ENCODE measurements at regions not wholly inside any gene's neighbourhood (a gene's known extent, or its start where the extent isn't known, plus 50 kb on each side); places are given as distances from the start of the nearest gene placed in this dataset.

DNA sequence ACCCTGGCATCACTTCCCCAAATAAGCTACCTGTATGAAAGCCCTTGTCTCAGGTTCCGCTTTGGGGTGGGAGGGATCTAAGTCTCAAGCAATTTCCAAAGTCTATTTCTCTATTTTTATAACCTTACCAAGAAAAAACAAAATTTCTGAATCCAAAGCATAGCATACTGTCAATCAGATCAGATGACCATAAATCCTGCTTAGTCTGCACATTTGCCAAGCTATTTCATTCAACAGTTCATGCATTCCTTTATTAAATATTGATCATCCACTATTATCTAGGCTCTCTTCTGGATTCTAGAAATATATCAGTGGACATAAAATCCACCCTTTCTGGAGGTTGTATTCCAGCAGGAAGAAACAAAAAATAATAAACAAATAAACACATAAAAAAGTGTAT, 263.5 kb upstream of the USP15 start:
- Histone ChIP-seq H3K79me2 (ENCODE audit: control insufficient read depth, insufficient read depth, low read length) (no peaks in the 10 kb centered on the region), H3K27ac (ENCODE audit: insufficient read depth, low read length) (no peak overlapping the region), H3K27me3 (ENCODE audit: control insufficient read depth, insufficient read depth, low read length) (no peaks in the 10 kb centered on the region), H3K4me1 (ENCODE audit: control insufficient read depth, extremely low read depth, insufficient read depth, low read length) (no peaks in the 10 kb centered on the region), H3K4me2 (ENCODE audit: extremely low read depth, insufficient read depth, low read length) (no peak overlapping the region), H2AFZ (ENCODE audit: low read length) (no peak overlapping the region), H3K9me3 (ENCODE audit: control insufficient read depth, insufficient read depth, low read depth, low read length) (no peaks in the 10 kb centered on the region), H4K20me1 (ENCODE audit: control insufficient read depth, extremely low read depth, insufficient read depth, low read length) (no peaks in the 10 kb centered on the region), H3K36me3 (ENCODE audit: control insufficient read depth, insufficient read depth, low read length) (no peaks in the 10 kb centered on the region), H3K9ac (ENCODE audit: insufficient read depth, low read length) (no peak overlapping the region), H3K4me3 (replicated peaks in 1 of 4; ENCODE audit: control extremely low read depth in 1 of 4, insufficient read depth in 1 of 4, low read depth in 3 of 4, low read length in 4 of 4) (no peak overlapping the region)
- TF ChIP-seq EZH2 (IDR thresholded peaks at IDR 0.05; ENCODE audit: low read length, missing control alignments) = no peak
- TF ChIP-seq, protein P1, sequence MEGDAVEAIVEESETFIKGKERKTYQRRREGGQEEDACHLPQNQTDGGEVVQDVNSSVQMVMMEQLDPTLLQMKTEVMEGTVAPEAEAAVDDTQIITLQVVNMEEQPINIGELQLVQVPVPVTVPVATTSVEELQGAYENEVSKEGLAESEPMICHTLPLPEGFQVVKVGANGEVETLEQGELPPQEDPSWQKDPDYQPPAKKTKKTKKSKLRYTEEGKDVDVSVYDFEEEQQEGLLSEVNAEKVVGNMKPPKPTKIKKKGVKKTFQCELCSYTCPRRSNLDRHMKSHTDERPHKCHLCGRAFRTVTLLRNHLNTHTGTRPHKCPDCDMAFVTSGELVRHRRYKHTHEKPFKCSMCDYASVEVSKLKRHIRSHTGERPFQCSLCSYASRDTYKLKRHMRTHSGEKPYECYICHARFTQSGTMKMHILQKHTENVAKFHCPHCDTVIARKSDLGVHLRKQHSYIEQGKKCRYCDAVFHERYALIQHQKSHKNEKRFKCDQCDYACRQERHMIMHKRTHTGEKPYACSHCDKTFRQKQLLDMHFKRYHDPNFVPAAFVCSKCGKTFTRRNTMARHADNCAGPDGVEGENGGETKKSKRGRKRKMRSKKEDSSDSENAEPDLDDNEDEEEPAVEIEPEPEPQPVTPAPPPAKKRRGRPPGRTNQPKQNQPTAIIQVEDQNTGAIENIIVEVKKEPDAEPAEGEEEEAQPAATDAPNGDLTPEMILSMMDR (conservative IDR thresholded peaks at IDR 0.05 in 1 of 2, IDR thresholded peaks at IDR 0.05 in 1 of 2; ENCODE audit: low read depth in 1 of 2, low read length in 2 of 2) = no peak
- DNase-seq (ENCODE audit: low read depth in 2 of 2) = no peak

DNA sequence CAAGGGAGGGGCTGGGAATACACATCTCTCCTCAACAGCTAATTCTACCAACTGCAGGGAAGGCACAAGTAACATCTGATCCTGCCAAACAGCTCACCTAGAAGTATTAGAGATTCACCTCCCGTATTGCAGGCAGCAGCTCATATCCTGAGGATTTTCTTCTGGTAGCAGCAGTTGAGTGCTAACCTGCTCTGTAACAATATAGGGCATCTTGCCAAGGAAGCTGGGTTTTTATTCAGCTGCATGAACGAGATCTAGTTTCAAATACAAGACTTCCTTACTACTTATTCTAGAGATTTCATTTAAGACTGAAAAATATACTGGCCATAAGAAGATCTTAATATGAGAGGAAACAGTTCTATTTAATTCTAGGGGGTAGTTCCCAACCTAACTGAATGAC, 261.4 kb upstream of the USP15 start:
- no peak for TF ChIP-seq EZH2 (IDR thresholded peaks at IDR 0.05; ENCODE audit: low read length, missing control alignments)
- TF ChIP-seq, protein P1 (conservative IDR thresholded peaks at IDR 0.05 in 1 of 2, IDR thresholded peaks at IDR 0.05 in 1 of 2; ENCODE audit: low read depth in 1 of 2, low read length in 2 of 2) = no peak
- no peaks in the 10 kb centered on the region for H3K36me3 ChIP-seq (ENCODE audit: control insufficient read depth, insufficient read depth, low read length)
- no peaks in the 10 kb centered on the region for H3K79me2 ChIP-seq (ENCODE audit: control insufficient read depth, insufficient read depth, low read length)
- no peak for DNase-seq (ENCODE audit: low read depth in 2 of 2)
- no peak overlapping the region for H3K27ac ChIP-seq (ENCODE audit: insufficient read depth, low read length)
- no peaks in the 10 kb centered on the region for H3K4me1 ChIP-seq (ENCODE audit: control insufficient read depth, extremely low read depth, insufficient read depth, low read length)
- H3K4me2 ChIP-seq (ENCODE audit: extremely low read depth, insufficient read depth, low read length) = no peak overlapping the region
- H3K9ac ChIP-seq (ENCODE audit: insufficient read depth, low read length) = no peak overlapping the region
- H4K20me1 ChIP-seq (ENCODE audit: control insufficient read depth, extremely low read depth, insufficient read depth, low read length) = no peaks in the 10 kb centered on the region
- H3K9me3 ChIP-seq (ENCODE audit: control insufficient read depth, insufficient read depth, low read depth, low read length) = no peaks in the 10 kb centered on the region
- H3K27me3 ChIP-seq (ENCODE audit: control insufficient read depth, insufficient read depth, low read length) = no peaks in the 10 kb centered on the region
- no peak overlapping the region for H3K4me3 ChIP-seq (replicated peaks in 1 of 4; ENCODE audit: control extremely low read depth in 1 of 4, insufficient read depth in 1 of 4, low read depth in 3 of 4, low read length in 4 of 4)
- no peak overlapping the region for H2AFZ ChIP-seq (ENCODE audit: low read length)

DNA sequence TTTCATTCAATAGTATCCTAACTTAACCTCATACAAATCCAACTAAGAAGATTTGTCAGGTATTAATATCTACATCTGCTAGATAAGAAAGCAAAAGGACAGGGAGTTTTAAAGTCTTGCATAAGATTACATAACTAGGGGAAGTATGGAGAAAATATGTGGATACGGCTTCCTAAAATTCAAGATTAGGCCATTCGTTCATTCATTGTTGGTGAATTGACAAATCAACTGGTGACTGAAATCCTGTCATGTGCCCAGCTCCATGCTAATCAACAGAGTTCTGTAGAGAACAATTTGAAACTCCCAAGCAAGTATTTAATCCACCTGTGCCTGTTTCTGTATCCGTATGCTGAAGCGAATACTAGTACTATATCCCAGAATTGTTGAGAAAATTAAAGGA, 260.9 kb upstream of the USP15 start:
- DNase-seq (ENCODE audit: low read depth in 2 of 2) = no peak
- no peak overlapping the region for H3K9ac ChIP-seq (ENCODE audit: insufficient read depth, low read length)
- H3K27me3 ChIP-seq (ENCODE audit: control insufficient read depth, insufficient read depth, low read length) = no peaks in the 10 kb centered on the region
- H4K20me1 ChIP-seq (ENCODE audit: control insufficient read depth, extremely low read depth, insufficient read depth, low read length) = no peaks in the 10 kb centered on the region
- TF ChIP-seq EZH2 (IDR thresholded peaks at IDR 0.05; ENCODE audit: low read length, missing control alignments) = no peak
- TF ChIP-seq, protein P1 (conservative IDR thresholded peaks at IDR 0.05 in 1 of 2, IDR thresholded peaks at IDR 0.05 in 1 of 2; ENCODE audit: low read depth in 1 of 2, low read length in 2 of 2) = no peak
- H3K27ac ChIP-seq (ENCODE audit: insufficient read depth, low read length) = no peak overlapping the region
- no peak overlapping the region for H3K4me3 ChIP-seq (replicated peaks in 1 of 4; ENCODE audit: control extremely low read depth in 1 of 4, insufficient read depth in 1 of 4, low read depth in 3 of 4, low read length in 4 of 4)
- H3K36me3 ChIP-seq (ENCODE audit: control insufficient read depth, insufficient read depth, low read length) = no peaks in the 10 kb centered on the region
- H3K4me1 ChIP-seq (ENCODE audit: control insufficient read depth, extremely low read depth, insufficient read depth, low read length) = no peaks in the 10 kb centered on the region
- no peak overlapping the region for H3K4me2 ChIP-seq (ENCODE audit: extremely low read depth, insufficient read depth, low read length)
- H3K79me2 ChIP-seq (ENCODE audit: control insufficient read depth, insufficient read depth, low read length) = no peaks in the 10 kb centered on the region
- no peaks in the 10 kb centered on the region for H3K9me3 ChIP-seq (ENCODE audit: control insufficient read depth, insufficient read depth, low read depth, low read length)
- H2AFZ ChIP-seq (ENCODE audit: low read length) = no peak overlapping the region

Measured in fibroblast of lung (primary cell).